Posterior cingulate gyrus (tissue), 11 donors: ENCODE measurements at regions not wholly inside any gene's neighbourhood (a gene's known extent, or its start where the extent isn't known, plus 50 kb on each side); places are given as distances from the start of the nearest gene placed in this dataset.

ENCODE experiments used
- DNase-seq, 10 donors: peaks; one replicate each; pipeline versions ENCODE4 v3.0.0 to v3.0.0-alpha.2; 2020 to 2021; ENCODE audit warnings: mixed read lengths in 3 of 10
- intact Hi-C: fragments of 100-400 bp; cut with DNase I; formaldehyde crosslinking; loops from one replicate; pipeline ENCODE4 v1.15.1; 2023

- DNase-seq, result no peak
- intact Hi-C loops, result no loop called here
These were observed 647.4 kb downstream of the BCOR start for GRCh38 chrX:39450234-39450977.

- no peak for DNase-seq
These were observed 646.7 kb downstream of the BCOR start for GRCh38 chrX:39451046-39451445.

DNA sequence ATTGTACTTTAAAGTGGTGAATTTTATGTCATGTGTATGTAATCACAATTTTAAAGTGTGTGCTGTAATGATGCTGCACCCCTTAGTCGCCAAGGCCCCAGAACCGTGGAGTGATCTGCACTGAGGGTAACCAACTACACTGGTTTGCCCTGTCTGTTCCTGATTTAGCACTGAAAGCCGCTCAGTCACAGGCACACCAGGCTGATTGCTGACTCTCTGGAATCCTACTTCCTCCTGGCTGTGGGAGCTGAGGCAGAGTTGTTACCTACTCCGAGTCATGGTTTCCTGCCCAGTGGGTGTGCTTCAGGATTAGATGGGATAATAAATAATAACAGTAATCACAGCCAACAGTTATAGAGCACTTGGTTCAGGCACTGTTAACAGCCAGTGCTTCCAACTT is 645.4 kb downstream of the BCOR start:
- no peak for DNase-seq

More at GRCh38 chrX:39451046-39451445, 646.7 kb downstream of the BCOR start:
- intact Hi-C loops, result no loop called here

GRCh38 chrX:39453889-39454621 is 643.7 kb downstream of the BCOR start:
- no peak for DNase-seq
- intact Hi-C loops, result no loop called here

More for the DNA sequence above, 645.4 kb downstream of the BCOR start:
- intact Hi-C loops, result no loop called here

GRCh38 chrX:39456894-39457604 is 640.7 kb downstream of the BCOR start:
- DNase-seq, result no peak
- intact Hi-C loops, result no loop called here

DNA sequence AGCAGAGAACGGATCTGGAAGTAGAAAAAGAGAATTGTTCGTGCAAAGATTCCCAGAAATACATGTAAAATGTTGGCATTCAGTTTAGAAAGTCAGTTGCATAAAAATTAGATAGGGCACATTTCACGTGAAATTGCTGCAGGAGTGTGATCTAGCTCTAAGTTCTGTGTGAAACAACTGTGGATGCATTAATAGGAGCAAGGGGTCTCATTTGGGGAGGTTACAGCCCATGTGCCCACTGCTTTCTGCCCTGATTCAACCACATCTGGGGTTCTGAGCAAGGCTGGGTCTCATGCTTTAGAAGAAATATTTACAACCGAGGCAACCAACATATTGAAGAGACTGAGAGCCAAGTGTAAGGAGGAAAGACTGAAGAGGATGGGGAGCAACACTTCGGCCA is 639.0 kb downstream of the BCOR start:
- DNase-seq, result no peak
- intact Hi-C loops, result no loop called here

DNA sequence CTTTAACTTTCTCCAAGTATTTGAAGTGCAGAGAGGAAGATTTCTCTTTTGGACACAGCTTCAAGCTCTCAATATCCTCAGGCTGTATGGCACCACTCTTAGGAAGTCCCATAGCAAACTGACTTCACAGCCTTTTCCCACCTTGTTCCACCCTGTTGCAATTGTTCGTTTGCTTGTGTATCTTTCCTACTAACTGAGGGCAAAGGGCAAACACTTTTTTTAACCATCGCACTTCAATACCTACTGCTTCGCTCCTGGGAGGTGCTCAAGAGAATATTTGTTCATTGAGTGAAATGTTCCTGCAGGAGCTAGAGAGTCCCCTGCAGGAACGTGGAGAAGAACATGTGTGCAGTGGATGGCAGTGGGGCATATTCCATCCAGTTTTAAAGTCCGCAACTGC is 638.6 kb downstream of the BCOR start:
- intact Hi-C loops, result no loop called here
- DNase-seq, result no peak

DNA sequence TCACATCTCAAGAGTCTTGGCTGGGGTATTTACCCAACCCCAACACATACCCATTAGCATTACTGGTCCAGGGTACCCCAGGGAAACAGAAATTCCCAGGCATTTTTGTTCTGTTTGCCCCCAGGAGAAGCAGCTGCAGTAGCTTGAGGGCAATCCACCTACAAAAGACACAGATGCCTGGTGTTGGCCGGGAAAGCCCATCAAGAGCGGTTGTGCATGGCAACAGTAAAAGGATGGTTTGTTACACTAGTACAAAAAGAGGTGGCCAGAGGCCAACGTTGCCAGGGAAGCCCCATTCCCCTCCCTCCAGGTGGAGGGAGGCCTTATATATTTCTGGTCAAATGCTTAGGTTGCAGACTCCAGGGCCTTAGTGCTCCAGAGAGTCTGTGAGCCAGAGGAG is 637.8 kb downstream of the BCOR start:
- intact Hi-C loops, result no loop called here

GRCh38 chrX:39460499-39460898 is 637.3 kb downstream of the BCOR start:
- intact Hi-C loops, result no loop called here
- DNase-seq, result no peak

More for the DNA sequence above, 637.8 kb downstream of the BCOR start:
- DNase-seq, result no peak

DNA sequence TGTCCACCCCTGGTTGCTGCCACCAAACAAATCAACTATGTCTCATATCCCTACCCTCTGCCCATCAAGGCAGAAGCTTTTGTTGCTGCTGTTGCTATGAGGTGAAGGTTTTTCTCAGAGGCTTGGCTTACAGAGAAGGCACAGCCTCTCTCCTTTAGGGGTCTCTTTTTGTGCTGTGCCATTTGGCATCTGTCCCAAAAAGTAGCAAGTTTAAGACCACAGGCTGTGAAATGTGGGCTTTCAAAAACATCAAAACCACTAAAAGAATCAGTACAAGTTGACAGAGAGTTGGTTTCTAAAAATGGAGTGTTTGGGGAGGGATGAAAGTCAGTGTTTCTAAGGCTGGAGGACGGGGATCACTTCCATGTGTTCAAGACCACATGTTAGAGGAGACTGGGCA is 634.9 kb downstream of the BCOR start:
- DNase-seq, result peak in 1 of 10 donors; percentile 11
- intact Hi-C loops, result no loop called here

DNA sequence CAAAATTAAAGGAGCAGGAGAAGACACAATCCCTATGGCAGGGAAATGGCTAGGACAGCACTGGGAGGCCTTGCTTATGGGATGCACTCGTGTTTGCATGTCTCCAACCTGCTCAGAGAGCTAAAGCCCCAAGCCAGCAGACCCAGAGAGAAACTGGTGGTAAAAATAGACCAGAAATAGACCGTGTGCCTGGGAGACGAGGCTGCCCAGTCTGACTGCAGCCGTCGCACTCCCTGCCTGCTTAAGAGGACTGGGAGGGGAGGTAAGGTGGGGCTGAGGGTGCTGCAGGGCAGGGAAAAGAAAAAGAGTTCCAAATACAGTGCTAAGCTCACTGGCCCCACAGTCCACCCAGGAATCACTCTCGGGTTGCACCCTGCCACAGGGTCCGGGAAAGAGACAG is 633.5 kb downstream of the BCOR start:
- DNase-seq, result peak in 1 of 10 donors; percentile 13
- intact Hi-C loops, result no loop called here

DNA sequence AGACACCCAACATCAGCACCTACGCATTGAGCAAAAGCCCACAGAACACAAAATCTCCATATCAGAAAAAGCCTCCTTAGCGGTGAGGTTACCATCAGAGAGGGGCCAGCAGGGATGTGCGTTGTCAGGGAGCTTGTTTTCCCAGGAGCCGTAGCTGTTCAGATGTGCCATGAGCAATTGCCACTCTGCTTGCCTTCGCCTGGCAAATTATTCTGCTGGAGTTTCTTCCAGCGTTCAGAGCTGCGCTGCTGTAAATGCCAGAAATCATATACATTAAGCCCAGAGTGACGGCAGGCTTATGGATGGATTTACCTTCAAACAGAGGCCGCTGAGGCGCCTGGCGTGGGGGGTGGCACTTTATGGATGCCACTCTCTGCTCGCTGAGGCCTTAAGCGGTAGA is 632.3 kb downstream of the BCOR start:
- intact Hi-C loops, result no loop called here
- DNase-seq, result peak in 1 of 10 donors; percentile 41

GRCh38 chrX:39465906-39466305 is 631.9 kb downstream of the BCOR start:
- intact Hi-C loops, result no loop called here

GRCh38 chrX:39469126-39469525 is 628.6 kb downstream of the BCOR start:
- intact Hi-C loops, result no loop called here

More at GRCh38 chrX:39465906-39466305, 631.9 kb downstream of the BCOR start:
- peak in 1 of 10 donors; percentile 56 for DNase-seq

GRCh38 chrX:39470588-39471407 is 627.0 kb downstream of the BCOR start:
- DNase-seq, result peak in 3 of 10 donors; percentile 11 to 68 (median 17)
- intact Hi-C loops, result no loop called here

More at GRCh38 chrX:39469126-39469525, 628.6 kb downstream of the BCOR start:
- DNase-seq, result peak in 1 of 10 donors; percentile 71

GRCh38 chrX:39472161-39472560 is 625.6 kb downstream of the BCOR start:
- intact Hi-C loops, result no loop called here
- DNase-seq, result no peak

DNA sequence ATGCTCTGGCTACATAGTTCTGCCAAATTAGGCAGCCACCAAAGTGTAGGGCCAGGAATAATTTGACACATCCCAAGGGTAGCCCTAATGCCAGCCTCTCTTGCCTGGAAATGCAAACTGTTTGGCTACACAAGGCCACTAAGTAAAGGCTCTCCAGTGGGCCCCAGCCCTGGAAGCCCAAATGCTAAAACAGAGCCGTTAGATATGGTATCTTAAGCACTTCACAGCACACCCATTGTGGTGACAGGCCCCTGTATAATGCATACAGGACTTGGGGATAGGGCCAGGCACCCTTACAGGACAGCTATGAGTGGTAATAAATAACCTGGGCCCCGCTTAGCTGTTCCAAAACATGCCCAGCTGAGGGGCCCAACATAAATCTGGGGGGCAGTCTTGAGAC is 623.9 kb downstream of the BCOR start:
- intact Hi-C loops, result no loop called here

DNA sequence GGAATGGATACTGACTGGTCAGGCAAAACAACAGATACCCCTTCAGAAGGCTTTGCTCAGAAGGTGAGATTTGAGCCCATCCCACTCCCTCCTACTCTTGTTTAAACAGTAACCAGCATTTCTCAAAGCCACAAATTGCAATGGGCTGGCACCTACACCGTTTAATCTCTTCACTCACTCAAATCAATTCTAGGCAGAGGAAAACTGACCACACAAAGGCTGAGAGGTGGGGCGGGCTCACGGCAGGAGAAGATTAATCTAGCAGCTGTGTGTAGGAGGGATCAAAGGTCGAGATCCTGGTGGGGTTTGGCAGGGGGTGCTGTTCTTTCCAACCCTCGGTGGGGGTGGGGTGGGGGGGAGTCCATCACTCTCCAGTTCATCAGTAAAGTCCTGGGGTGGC is 622.4 kb downstream of the BCOR start:
- intact Hi-C loops, result no loop called here
- peak in 1 of 10 donors; percentile 10 for DNase-seq

More for the DNA sequence above, 623.9 kb downstream of the BCOR start:
- DNase-seq, result peak in 1 of 10 donors; percentile 24

GRCh38 chrX:39476604-39477021 is 621.1 kb downstream of the BCOR start:
- DNase-seq, result peak in 1 of 10 donors; percentile 59
- intact Hi-C loops, result no loop called here
